ENCODE measurements at regions not wholly inside any gene's neighbourhood (a gene's known extent, or its start where the extent isn't known, plus 50 kb on each side); places are given as distances from the start of the nearest gene placed in this dataset.
"Not testable (repeated sequence)": the region's sequence is repeated elsewhere in the genome, so short reads cannot be mapped to it uniquely, and the experiment has no call there.

GRCh38 chr6:106744029-106744428 lies 114.7 kb downstream of the QRSL1 start:
- H3K27ac ChIP-seq (replicated peaks; ENCODE audit: low read length); H2BK120ac ChIP-seq (ENCODE audit: low read depth, low read length); H3K27me3 ChIP-seq (ENCODE audit: control insufficient read depth in 3 of 3, insufficient read depth in 3 of 3, low read depth in 1 of 3, low read length in 3 of 3); H3K18ac ChIP-seq (ENCODE audit: low read length); H3K79me1 ChIP-seq (ENCODE audit: low read depth, low read length); H3K4me2 ChIP-seq (ENCODE audit: insufficient read depth, low read length, poor library complexity, severe bottlenecking); H2BK12ac ChIP-seq (ENCODE audit: low read length); H4K8ac ChIP-seq (ENCODE audit: low read depth, low read length); H2AFZ ChIP-seq (ENCODE audit: low read length); H3K4me3 ChIP-seq (ENCODE audit: low read length in 2 of 2); H3K23ac ChIP-seq (ENCODE audit: low read depth, low read length, poor library complexity); H4K91ac ChIP-seq (ENCODE audit: low read depth, low read length, poor library complexity); H2BK5ac ChIP-seq (ENCODE audit: low read length); H2BK15ac ChIP-seq (ENCODE audit: low read length); H3K4ac ChIP-seq (ENCODE audit: low read length); H3K9ac ChIP-seq (ENCODE audit: low read depth, low read length, poor library complexity); H2AK5ac ChIP-seq (ENCODE audit: low read depth, low read length); DNase-seq (ENCODE audit: low spot score); H3K4me1 ChIP-seq (ENCODE audit: control insufficient read depth in 2 of 2, insufficient read depth in 1 of 2, low read depth in 1 of 2, low read length in 2 of 2); H3K14ac ChIP-seq (ENCODE audit: low read length); H3K36me3 ChIP-seq (replicated peaks in 1 of 2; ENCODE audit: control insufficient read depth in 2 of 2, insufficient read depth in 2 of 2, low read length in 2 of 2): not testable (repeated sequence)
- no CpG with 5 or more reads among the region's 2 CpGs for WGBS, 2 donors (ENCODE audit: extremely low coverage in 2 of 2, insufficient read length in 2 of 2, insufficient replicate concordance in 1 of 2)
- H3K9me3 ChIP-seq (replicated peaks in 1 of 2; ENCODE audit: control insufficient read depth in 2 of 2, insufficient read depth in 1 of 2, low read depth in 1 of 2, low read length in 2 of 2), result peaks cover 0 to 11% of the 10 kb centered on the region in 2 donors

DNA sequence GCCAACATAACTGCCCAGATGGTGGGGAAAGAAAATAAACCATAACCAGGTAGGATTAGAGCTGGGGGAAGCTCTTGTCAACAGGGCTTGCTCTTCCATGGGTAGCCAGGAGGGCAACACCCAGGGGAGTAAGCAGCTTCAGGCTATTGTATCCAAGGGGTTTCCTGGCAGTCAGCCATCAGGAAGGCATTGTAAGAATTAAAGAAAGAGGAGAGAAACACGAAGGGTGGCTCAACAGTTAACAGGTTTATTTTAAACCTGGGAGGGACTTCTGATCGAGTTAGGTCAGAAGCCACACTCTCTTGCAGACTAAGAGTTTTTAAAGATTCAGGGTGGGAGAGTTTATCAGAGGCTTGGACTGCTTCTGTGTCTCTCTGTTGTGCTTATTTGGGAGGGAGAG lies 114.2 kb downstream of the QRSL1 start:
- Histone ChIP-seq H3K27me3 (ENCODE audit: control insufficient read depth in 3 of 3, insufficient read depth in 3 of 3, low read depth in 1 of 3, low read length in 3 of 3) (peaks cover 0 to 5% (median 0%) of the 10 kb centered on the region in 3 experiments), H3K4me3 (ENCODE audit: low read length in 2 of 2) (no peak overlapping the region), H3K4me2 (ENCODE audit: insufficient read depth, low read length, poor library complexity, severe bottlenecking) (no peak overlapping the region), H2BK12ac (ENCODE audit: low read length) (no peak overlapping the region), H3K14ac (ENCODE audit: low read length) (no peak overlapping the region), H3K4ac (ENCODE audit: low read length) (no peak overlapping the region), H2BK15ac (ENCODE audit: low read length) (no peak overlapping the region), H3K36me3 (replicated peaks in 1 of 2; ENCODE audit: control insufficient read depth in 2 of 2, insufficient read depth in 2 of 2, low read length in 2 of 2) (no peaks in the 10 kb centered on the region), H4K91ac (ENCODE audit: low read depth, low read length, poor library complexity) (no peak overlapping the region), H2AK5ac (ENCODE audit: low read depth, low read length) (no peak overlapping the region), H4K8ac (ENCODE audit: low read depth, low read length) (no peak overlapping the region), H3K18ac (ENCODE audit: low read length) (no peak overlapping the region), H2AFZ (ENCODE audit: low read length) (no peak overlapping the region), H3K79me1 (ENCODE audit: low read depth, low read length) (no peaks in the 10 kb centered on the region), H3K23ac (ENCODE audit: low read depth, low read length, poor library complexity) (no peak overlapping the region), H3K9me3 (replicated peaks in 1 of 2; ENCODE audit: control insufficient read depth in 2 of 2, insufficient read depth in 1 of 2, low read depth in 1 of 2, low read length in 2 of 2) (peaks cover 0 to 11% of the 10 kb centered on the region in 2 donors), H2BK120ac (ENCODE audit: low read depth, low read length) (no peak overlapping the region), H3K4me1 (ENCODE audit: control insufficient read depth in 2 of 2, insufficient read depth in 1 of 2, low read depth in 1 of 2, low read length in 2 of 2) (no peaks in the 10 kb centered on the region), H2BK5ac (ENCODE audit: low read length) (no peak overlapping the region), H3K27ac (replicated peaks; ENCODE audit: low read length) (no peak overlapping the region), H3K9ac (ENCODE audit: low read depth, low read length, poor library complexity) (no peak overlapping the region)
- WGBS, 2 donors (ENCODE audit: extremely low coverage in 2 of 2, insufficient read length in 2 of 2, insufficient replicate concordance in 1 of 2), result no CpG with 5 or more reads among the region's 2 CpGs
- DNase-seq (ENCODE audit: low spot score), result no peak

DNA sequence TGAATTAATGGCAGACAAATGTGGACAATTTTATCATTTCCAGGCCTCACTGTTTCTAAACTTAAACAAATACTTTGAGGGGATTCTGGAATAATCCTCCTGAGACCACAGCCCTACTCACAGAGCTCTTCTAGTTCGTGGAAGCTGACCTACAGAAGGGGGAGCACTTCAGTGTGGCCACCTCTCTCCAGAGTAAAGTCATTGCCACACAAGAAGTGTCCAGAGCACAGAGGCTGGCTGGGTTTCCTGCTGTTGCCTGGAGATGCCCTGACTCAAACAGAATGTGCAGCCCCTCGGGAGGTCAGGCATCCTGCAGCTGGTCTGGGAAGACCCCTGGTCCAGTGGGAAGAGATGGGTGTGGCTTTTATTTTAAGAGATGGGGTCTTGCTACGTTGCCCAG lies 110.9 kb downstream of the QRSL1 start:
- H3K14ac ChIP-seq (ENCODE audit: low read length), result no peak overlapping the region
- H2BK120ac ChIP-seq (ENCODE audit: low read depth, low read length), result no peak overlapping the region
- no peaks in the 10 kb centered on the region for H3K36me3 ChIP-seq (replicated peaks in 1 of 2; ENCODE audit: control insufficient read depth in 2 of 2, insufficient read depth in 2 of 2, low read length in 2 of 2)
- no peaks in the 10 kb centered on the region for H3K27me3 ChIP-seq (ENCODE audit: control insufficient read depth in 3 of 3, insufficient read depth in 3 of 3, low read depth in 1 of 3, low read length in 3 of 3)
- H2BK5ac ChIP-seq (ENCODE audit: low read length), result no peak overlapping the region
- no peak overlapping the region for H2AFZ ChIP-seq (ENCODE audit: low read length)
- H3K79me1 ChIP-seq (ENCODE audit: low read depth, low read length), result no peaks in the 10 kb centered on the region
- no peak overlapping the region for H3K18ac ChIP-seq (ENCODE audit: low read length)
- no peak overlapping the region for H3K4me3 ChIP-seq (ENCODE audit: low read length in 2 of 2)
- no peak overlapping the region for H3K4me2 ChIP-seq (ENCODE audit: insufficient read depth, low read length, poor library complexity, severe bottlenecking)
- no CpG with 5 or more reads among the region's 3 CpGs for WGBS, 2 donors (ENCODE audit: extremely low coverage in 2 of 2, insufficient read length in 2 of 2, insufficient replicate concordance in 1 of 2)
- no peak overlapping the region for H3K4ac ChIP-seq (ENCODE audit: low read length)
- no peak overlapping the region for H3K9ac ChIP-seq (ENCODE audit: low read depth, low read length, poor library complexity)
- H4K8ac ChIP-seq (ENCODE audit: low read depth, low read length), result no peak overlapping the region
- no peak overlapping the region for H3K27ac ChIP-seq (replicated peaks; ENCODE audit: low read length)
- H2BK12ac ChIP-seq (ENCODE audit: low read length), result no peak overlapping the region
- no peak overlapping the region for H4K91ac ChIP-seq (ENCODE audit: low read depth, low read length, poor library complexity)
- no peak for DNase-seq (ENCODE audit: low spot score)
- no peaks in the 10 kb centered on the region for H3K4me1 ChIP-seq (ENCODE audit: control insufficient read depth in 2 of 2, insufficient read depth in 1 of 2, low read depth in 1 of 2, low read length in 2 of 2)
- H3K23ac ChIP-seq (ENCODE audit: low read depth, low read length, poor library complexity), result no peak overlapping the region
- H2BK15ac ChIP-seq (ENCODE audit: low read length), result no peak overlapping the region
- H3K9me3 ChIP-seq (replicated peaks in 1 of 2; ENCODE audit: control insufficient read depth in 2 of 2, insufficient read depth in 1 of 2, low read depth in 1 of 2, low read length in 2 of 2), result peaks cover 0 to 11% of the 10 kb centered on the region in 2 donors
- no peak overlapping the region for H2AK5ac ChIP-seq (ENCODE audit: low read depth, low read length)

DNA sequence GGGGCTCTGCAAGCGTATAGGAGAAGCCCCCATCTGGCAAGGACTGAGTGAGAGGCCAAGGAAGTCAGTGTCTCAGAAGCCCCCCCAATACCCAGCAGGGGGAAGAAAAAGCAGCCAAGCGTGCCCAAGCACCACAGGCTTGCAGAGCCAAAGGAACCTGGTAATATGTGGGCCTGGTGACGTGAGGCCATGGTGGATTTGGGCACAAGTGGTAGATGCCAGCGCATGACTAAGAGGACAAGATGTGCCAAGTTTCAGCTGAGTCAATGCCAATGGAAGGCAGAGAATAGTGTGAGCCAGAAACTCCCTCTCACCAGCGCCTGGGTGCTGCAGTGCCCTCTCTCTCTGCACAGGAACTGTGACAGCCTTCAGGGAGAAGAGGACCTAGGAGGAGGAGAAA lies 110.0 kb downstream of the QRSL1 start:
- no peak overlapping the region for H2BK15ac ChIP-seq (ENCODE audit: low read length)
- H2AK5ac ChIP-seq (ENCODE audit: low read depth, low read length), result no peak overlapping the region
- no peak overlapping the region for H3K14ac ChIP-seq (ENCODE audit: low read length)
- peaks cover 0 to 2% of the 10 kb centered on the region in 2 donors for H3K4me1 ChIP-seq (ENCODE audit: control insufficient read depth in 2 of 2, insufficient read depth in 1 of 2, low read depth in 1 of 2, low read length in 2 of 2)
- H2AFZ ChIP-seq (ENCODE audit: low read length), result no peak overlapping the region
- H3K23ac ChIP-seq (ENCODE audit: low read depth, low read length, poor library complexity), result no peak overlapping the region
- H3K9me3 ChIP-seq (replicated peaks in 1 of 2; ENCODE audit: control insufficient read depth in 2 of 2, insufficient read depth in 1 of 2, low read depth in 1 of 2, low read length in 2 of 2), result peaks cover 0 to 10% of the 10 kb centered on the region in 2 donors
- no peak overlapping the region for H2BK5ac ChIP-seq (ENCODE audit: low read length)
- no peak overlapping the region for H3K4me2 ChIP-seq (ENCODE audit: insufficient read depth, low read length, poor library complexity, severe bottlenecking)
- DNase-seq (ENCODE audit: low spot score), result no peak
- H3K27ac ChIP-seq (replicated peaks; ENCODE audit: low read length), result no peak overlapping the region
- no peak overlapping the region for H2BK12ac ChIP-seq (ENCODE audit: low read length)
- H4K91ac ChIP-seq (ENCODE audit: low read depth, low read length, poor library complexity), result peak overlapping the region; percentile 3
- no peaks in the 10 kb centered on the region for H3K79me1 ChIP-seq (ENCODE audit: low read depth, low read length)
- WGBS, 2 donors (ENCODE audit: extremely low coverage in 2 of 2, insufficient read length in 2 of 2, insufficient replicate concordance in 1 of 2), result no CpG with 5 or more reads among the region's 5 CpGs
- H3K4me3 ChIP-seq (ENCODE audit: low read length in 2 of 2), result no peak overlapping the region
- no peaks in the 10 kb centered on the region for H3K27me3 ChIP-seq (ENCODE audit: control insufficient read depth in 3 of 3, insufficient read depth in 3 of 3, low read depth in 1 of 3, low read length in 3 of 3)
- H3K18ac ChIP-seq (ENCODE audit: low read length), result peak overlapping the region; percentile 8
- no peak overlapping the region for H2BK120ac ChIP-seq (ENCODE audit: low read depth, low read length)
- H3K36me3 ChIP-seq (replicated peaks in 1 of 2; ENCODE audit: control insufficient read depth in 2 of 2, insufficient read depth in 2 of 2, low read length in 2 of 2), result no peaks in the 10 kb centered on the region
- no peak overlapping the region for H4K8ac ChIP-seq (ENCODE audit: low read depth, low read length)
- H3K4ac ChIP-seq (ENCODE audit: low read length), result no peak overlapping the region
- H3K9ac ChIP-seq (ENCODE audit: low read depth, low read length, poor library complexity), result no peak overlapping the region

Data from neuronal stem cell (in vitro differentiated cells).